ENCODE measurements at regions not wholly inside any gene's neighbourhood (a gene's known extent, or its start where the extent isn't known, plus 50 kb on each side); places are given as distances from the start of the nearest gene placed in this dataset.

DNA sequence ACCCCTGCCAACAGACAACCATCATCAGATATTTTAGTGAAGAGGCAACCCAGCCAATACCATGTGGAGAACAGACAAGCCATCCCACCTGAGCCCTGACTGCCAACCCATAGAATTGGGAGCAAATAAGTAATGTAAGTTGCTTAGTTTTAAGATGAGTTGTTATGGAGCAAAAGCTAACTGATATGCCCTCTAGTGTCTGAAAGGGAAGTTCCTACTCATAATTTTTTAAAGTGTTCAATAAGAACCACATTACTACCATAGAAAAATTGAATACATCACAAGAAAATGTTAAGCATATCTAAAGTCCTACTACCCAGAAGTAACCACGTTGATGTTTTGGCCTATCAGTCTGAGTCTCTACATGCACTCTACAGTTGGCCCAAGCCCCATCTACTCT is 50.8 kb upstream of the SLC36A4 start:
- Histone ChIP-seq H4K20me1 (ENCODE audit: low read depth) (no peaks in the 10 kb centered on the region), H3F3A (ENCODE audit: low read depth) (no peaks in the 10 kb centered on the region), H3K27me3 (no peaks in the 10 kb centered on the region), H3K27ac (no peak overlapping the region), H2AFZ (replicated peaks) (no peak overlapping the region), H3K4me2 (no peak overlapping the region), H3K79me2 (ENCODE audit: low read depth) (no peaks in the 10 kb centered on the region), H3K9me3 (ENCODE audit: low read depth) (no peaks in the 10 kb centered on the region), H3K4me3 (no peak overlapping the region), H3K36me3 (no peaks in the 10 kb centered on the region), H3K4me1 (peaks cover 7% of the 10 kb centered on the region), H3K9ac (no peak overlapping the region)
- TF ChIP-seq, protein P1, sequence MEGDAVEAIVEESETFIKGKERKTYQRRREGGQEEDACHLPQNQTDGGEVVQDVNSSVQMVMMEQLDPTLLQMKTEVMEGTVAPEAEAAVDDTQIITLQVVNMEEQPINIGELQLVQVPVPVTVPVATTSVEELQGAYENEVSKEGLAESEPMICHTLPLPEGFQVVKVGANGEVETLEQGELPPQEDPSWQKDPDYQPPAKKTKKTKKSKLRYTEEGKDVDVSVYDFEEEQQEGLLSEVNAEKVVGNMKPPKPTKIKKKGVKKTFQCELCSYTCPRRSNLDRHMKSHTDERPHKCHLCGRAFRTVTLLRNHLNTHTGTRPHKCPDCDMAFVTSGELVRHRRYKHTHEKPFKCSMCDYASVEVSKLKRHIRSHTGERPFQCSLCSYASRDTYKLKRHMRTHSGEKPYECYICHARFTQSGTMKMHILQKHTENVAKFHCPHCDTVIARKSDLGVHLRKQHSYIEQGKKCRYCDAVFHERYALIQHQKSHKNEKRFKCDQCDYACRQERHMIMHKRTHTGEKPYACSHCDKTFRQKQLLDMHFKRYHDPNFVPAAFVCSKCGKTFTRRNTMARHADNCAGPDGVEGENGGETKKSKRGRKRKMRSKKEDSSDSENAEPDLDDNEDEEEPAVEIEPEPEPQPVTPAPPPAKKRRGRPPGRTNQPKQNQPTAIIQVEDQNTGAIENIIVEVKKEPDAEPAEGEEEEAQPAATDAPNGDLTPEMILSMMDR (IDR thresholded peaks at IDR 0.05) = peak; percentile 23
- TF ChIP-seq EZH2 (IDR thresholded peaks at IDR 0.05) = no peak
- peaks cover 2% of the 10 kb centered on the region for H3K27me3 Mint-ChIP-seq (ENCODE audit: insufficient read depth, low read depth)
- H3K4me1 Mint-ChIP-seq = peaks cover 23% of the 10 kb centered on the region
- H3K36me3 Mint-ChIP-seq = peaks cover 3% of the 10 kb centered on the region
- peaks cover 3% of the 10 kb centered on the region for H3K9me3 Mint-ChIP-seq
- no peak overlapping the region for H3K4me3 Mint-ChIP-seq
- no peak for DNase-seq (ENCODE audit: low spot score)
- H3K27ac Mint-ChIP-seq = peak overlapping the region; percentile 68

DNA sequence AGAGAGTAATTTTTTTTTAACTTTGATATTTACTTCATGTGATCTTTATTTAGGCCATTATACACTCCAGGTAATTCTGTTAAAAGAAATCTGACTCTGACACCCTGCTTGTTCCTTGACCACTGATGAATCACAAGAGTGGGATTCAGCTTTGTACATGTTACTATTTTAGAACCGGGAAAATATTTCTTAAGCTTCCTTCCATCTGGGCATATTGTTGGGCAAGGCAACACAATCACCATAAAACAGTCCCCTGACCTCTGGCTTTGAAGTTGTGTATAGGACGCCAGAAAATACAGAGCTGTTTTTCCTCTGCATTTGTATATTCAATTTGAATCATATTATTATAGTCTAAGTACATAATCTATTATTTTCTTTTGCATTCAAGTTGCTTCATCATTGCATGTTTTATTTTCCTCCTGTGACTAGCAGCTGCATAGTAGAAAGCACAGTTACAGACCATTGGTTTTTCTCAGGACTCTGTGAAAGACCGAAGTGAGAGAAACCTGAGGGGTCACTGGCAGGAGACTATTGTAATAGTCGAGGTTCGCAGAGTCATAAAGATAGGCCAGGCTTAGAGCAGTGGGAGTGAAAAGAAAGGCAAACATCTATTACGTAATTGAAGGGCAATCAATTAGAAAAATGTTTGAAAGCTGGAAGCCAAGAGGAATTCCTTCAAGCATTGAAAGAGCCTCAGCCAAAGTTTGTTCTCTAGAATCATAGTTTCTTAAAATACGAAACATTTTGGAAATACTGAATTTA is 51.8 kb upstream of the SLC36A4 start:
- peaks cover 2% of the 10 kb centered on the region for H3K27me3 Mint-ChIP-seq (ENCODE audit: insufficient read depth, low read depth)
- no peaks in the 10 kb centered on the region for H3K9me3 ChIP-seq (ENCODE audit: low read depth)
- TF ChIP-seq EZH2 (IDR thresholded peaks at IDR 0.05) (no peak), EZH2phosphoT487 (IDR thresholded peaks at IDR 0.05) (no peak)
- TF ChIP-seq, protein P1 (IDR thresholded peaks at IDR 0.05) = no peak
- H3K9ac ChIP-seq = no peak overlapping the region
- peaks cover 5% of the 10 kb centered on the region for H3K36me3 Mint-ChIP-seq
- no peaks in the 10 kb centered on the region for H4K20me1 ChIP-seq (ENCODE audit: low read depth)
- H3K4me1 ChIP-seq = peaks cover 7% of the 10 kb centered on the region
- no peaks in the 10 kb centered on the region for H3K79me2 ChIP-seq (ENCODE audit: low read depth)
- peak overlapping the region; percentile 11 for H3K27ac Mint-ChIP-seq
- no peak overlapping the region for H2AFZ ChIP-seq (replicated peaks)
- DNase-seq (ENCODE audit: low spot score) = no peak
- H3K4me3 Mint-ChIP-seq = no peak overlapping the region
- H3K27ac ChIP-seq = no peak overlapping the region
- peaks cover 23% of the 10 kb centered on the region for H3K4me1 Mint-ChIP-seq
- H3K36me3 ChIP-seq = no peaks in the 10 kb centered on the region
- no peak overlapping the region for H3K4me3 ChIP-seq
- no peaks in the 10 kb centered on the region for H3K27me3 ChIP-seq
- H3F3A ChIP-seq (ENCODE audit: low read depth) = no peaks in the 10 kb centered on the region
- H3K4me2 ChIP-seq = no peak overlapping the region
- peaks cover 12% of the 10 kb centered on the region for H3K9me3 Mint-ChIP-seq

DNA sequence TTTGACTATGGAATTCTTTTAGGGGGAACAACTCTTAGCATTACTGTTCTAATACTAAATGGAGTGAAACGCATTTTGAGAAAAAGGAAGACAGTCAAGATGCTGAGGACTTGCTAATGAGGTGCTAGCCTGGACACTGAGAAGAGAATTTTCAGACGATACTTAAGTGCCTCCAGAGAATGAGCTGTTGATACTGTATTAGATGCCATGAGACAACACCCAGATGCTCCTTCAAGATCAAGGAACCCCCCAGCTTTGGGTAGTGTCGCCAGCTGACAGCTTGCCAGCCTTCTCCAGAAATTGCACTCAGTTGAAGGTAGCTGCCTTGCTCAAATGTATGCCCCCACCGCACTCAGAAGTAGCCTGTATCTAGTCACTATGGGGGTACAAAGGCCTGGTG is 52.5 kb upstream of the SLC36A4 start:
- Mint-ChIP-seq H3K27ac (peak overlapping the region; percentile 90), H3K9me3 (peaks cover 17% of the 10 kb centered on the region), H3K27me3 (ENCODE audit: insufficient read depth, low read depth) (peaks cover 2% of the 10 kb centered on the region), H3K36me3 (peaks cover 5% of the 10 kb centered on the region), H3K4me1 (peaks cover 23% of the 10 kb centered on the region), H3K4me3 (no peak overlapping the region)
- TF ChIP-seq EZH2phosphoT487 (IDR thresholded peaks at IDR 0.05) = no peak
- TF ChIP-seq EZH2 (IDR thresholded peaks at IDR 0.05) = no peak
- TF ChIP-seq, protein P1 (IDR thresholded peaks at IDR 0.05) = no peak
- Histone ChIP-seq H3K36me3 (no peaks in the 10 kb centered on the region), H3K4me1 (peaks cover 7% of the 10 kb centered on the region), H3K9ac (no peak overlapping the region), H3K27me3 (no peaks in the 10 kb centered on the region), H3K4me3 (no peak overlapping the region), H3F3A (ENCODE audit: low read depth) (no peaks in the 10 kb centered on the region), H2AFZ (replicated peaks) (no peak overlapping the region), H3K4me2 (no peak overlapping the region), H3K9me3 (ENCODE audit: low read depth) (no peaks in the 10 kb centered on the region), H3K27ac (no peak overlapping the region), H3K79me2 (ENCODE audit: low read depth) (no peaks in the 10 kb centered on the region), H4K20me1 (ENCODE audit: low read depth) (no peaks in the 10 kb centered on the region)
- DNase-seq (ENCODE audit: low spot score) = no peak
